Ramos (cell line): ENCODE measurements at regions not wholly inside any gene's neighbourhood (a gene's known extent, or its start where the extent isn't known, plus 50 kb on each side); places are given as distances from the start of the nearest gene placed in this dataset.
"Not testable (repeated sequence)": the region's sequence is repeated elsewhere in the genome, so short reads cannot be mapped to it uniquely, and the experiment has no call there.

ENCODE experiments used
- in situ Hi-C: fragments of 300-500 bp; cut with MboI; formaldehyde crosslinking; loops from one replicate; pipeline ENCODE4 v1.14.3; 2022; ENCODE audit warnings: low sequenced_read_pairs; ENCODE audit not compliant: unreplicated experiment

DNA sequence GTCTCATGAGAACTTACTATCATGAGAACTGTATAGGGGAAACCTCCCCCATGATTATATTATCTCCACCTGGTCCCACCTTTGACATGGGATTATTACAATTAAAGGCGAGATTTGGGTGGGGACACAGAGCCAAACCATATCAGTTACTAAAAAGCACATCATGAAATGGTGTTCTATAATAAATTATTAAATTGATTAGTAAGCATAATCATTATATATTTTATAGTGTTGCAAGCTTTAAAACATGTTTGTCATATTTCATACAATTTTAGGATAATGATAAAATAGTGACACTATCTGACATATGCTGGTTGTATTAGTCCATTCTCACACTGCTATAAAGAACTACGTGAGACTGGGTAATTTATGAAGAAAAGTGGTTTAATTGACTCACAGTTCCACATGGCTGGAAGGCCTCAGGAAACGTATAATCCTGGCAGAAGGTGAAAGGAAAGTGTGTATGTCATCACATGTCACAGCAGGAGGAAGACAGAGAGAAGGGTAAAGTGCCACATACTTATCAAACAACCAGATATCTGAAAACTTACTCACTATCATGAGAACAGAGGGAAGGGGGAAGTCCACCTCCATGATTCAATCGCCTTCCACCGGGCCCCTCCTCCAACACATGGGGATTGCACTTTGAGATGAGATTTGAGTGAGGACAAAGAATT, 539.2 kb upstream of the OLFM3 start:
- in situ Hi-C loops: no loop called here

DNA sequence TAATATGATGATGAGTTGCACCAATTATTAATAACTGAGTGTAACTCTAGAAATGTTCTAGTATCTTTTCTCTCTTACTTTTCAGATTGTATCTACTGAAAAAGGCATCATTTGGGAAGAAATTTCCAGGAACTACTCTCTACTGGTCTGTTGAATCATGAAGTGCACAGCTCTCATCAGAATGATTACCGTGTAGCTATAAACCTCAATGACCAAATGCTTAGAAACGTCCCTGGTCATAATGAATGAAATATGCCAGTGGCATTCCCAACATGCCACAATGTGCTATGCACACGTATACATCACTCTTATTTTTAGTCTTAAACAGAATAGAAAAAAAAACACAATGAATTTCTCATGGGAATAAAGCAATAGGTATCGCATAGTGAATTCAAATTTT, 534.3 kb upstream of the OLFM3 start:
- in situ Hi-C loops: no loop called here

DNA sequence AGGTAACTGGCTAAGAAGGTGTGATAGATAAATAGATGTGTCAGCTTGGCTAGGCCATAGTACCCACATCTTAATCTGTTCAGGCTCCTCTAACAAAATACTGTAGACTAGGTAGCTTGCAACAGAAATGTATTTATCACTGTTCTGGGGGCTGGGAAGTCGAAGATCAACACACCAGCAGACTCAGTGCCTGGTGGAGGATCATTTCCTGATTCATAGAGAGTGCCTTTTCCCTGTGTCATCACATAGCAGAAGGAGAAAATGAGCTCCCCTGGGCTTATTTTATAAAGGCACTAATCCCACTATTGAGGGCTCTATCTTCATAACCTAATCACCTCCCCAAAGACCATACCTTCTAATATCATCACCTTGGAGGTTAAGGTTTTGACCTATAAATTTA, 532.7 kb upstream of the OLFM3 start:
- in situ Hi-C loops: no loop called here

DNA sequence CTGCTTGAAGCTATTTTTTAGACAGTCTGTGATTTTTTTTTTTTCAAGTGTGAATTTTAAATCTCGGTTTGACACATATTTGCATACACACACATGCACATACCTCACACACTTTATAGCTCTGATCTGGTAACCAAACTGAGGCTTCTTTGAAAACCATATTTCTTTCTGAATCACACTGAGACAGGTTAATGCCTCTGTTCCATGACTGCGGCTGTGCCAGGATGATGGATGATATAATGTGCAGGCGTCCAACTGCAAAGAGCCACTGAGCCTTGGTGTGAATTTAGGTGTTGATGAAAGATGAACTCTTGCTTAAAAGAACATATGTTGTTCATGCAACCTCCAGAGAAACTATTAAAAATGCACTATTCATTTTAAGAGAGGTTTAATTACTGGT, 504.0 kb upstream of the OLFM3 start:
- in situ Hi-C loops: no loop called here

DNA sequence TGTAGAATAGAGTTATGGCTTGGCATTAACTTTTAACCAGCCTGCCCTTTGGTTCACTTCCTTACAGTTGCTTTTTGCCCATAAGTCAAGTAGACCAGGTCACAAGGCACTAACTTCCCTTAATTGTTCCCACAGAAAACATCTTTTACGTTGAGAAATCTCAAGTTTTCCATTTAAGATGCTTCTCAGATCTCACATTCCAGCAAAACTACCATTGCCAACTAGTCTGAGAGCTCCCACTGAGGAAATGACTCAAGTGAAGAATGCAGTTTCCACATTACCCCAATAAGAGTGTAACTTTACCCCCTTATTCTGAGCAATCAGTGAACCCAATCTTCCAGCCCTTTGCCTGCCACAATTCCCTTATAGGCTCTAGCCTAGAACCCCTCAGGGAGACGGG, 502.2 kb upstream of the OLFM3 start:
- in situ Hi-C loops: no loop called here

DNA sequence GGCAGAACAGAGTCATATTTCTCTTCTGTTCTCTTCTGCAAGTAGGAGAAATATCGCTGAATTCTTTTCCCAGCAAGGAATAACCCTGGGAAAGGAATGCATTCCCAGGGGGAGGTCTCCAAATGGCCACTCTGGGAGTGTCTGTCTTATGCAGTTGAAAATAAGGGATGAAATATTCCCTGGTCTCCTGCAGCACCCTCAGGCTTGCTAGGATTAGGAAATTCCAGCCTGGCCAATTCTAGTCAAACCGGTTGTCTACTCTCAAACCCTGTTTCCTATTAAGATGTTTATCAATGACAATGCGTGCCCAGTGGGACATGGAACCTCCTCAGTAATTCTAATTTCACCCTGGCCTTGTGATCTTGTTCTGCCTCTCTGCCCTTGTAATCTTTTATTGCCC, 501.1 kb upstream of the OLFM3 start:
- in situ Hi-C loops: not testable (repeated sequence)

DNA sequence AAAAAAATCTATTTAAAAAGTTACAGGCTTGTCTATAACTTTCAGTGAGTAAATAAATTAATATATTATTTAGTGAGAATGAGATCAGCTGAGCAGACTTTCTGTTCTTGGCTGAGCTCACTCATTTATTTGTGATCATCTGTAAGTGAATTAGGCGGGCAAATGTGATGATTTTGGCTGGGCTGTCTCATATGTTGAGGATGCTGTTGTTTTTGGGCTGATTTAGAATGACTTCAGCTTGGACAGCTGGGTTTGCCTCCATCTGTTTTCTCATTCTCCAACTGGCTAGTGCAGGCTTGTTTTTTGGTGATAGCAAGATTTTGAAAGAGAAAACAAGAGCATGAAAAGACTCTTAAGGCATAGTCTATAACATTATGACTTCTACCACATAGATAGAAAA, 475.8 kb upstream of the OLFM3 start:
- in situ Hi-C loops: no loop called here

DNA sequence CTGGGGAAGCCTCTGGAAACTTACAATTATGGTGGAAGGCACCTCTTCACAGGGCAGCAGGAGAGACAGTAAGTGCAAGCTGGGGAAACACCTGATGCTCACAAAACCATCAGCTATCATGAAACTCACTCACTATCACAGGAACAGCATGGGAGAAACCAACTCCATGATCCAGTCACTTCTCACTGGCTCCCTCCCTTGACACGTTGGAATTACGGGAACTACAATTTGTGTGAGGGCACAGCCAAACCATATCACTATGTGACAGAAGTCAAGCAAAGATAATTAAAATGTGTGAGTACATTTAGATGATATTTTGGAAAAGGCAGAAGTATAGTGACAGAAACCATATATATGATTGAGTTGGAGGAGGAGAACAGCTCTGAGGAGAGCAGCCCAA, 474.0 kb upstream of the OLFM3 start:
- in situ Hi-C loops: no loop called here

DNA sequence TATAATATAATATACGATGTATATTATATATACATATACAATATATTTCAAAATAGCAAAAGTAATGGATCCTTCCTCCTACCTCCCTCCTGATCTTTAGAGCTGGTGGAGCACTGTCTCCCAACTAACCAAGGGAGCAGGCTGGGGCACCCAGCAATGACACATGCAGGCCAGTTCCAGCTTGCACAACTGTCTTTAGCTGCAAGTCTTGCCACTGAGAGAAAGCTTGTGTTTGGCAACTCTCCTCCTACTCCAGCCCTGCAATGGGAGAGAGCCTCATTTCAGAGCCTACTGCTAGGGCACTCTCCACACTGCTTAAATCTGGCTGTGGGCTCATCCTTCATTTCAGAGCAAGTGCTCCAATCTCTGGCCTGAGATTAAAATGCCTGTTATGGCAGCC, 469.8 kb upstream of the OLFM3 start:
- in situ Hi-C loops: no loop called here

DNA sequence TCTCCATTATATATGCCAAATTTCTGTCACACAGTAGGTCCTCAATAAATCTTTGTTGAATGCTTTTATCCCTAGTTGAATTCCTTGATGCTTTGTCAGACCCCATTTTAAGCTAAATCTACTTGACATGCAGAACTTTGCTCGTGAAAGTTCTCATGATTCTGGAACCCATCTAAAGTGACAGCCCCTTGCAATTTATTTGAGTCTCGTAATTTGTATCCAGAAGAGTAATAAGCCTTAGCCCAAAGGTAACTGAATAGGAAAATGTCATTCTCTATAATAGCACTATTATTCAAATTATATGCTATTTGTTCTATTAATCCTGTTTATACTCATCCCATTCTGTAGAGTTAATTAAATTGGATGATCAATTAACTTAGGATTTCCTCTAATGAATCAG, 466.6 kb upstream of the OLFM3 start:
- in situ Hi-C loops: no loop called here

DNA sequence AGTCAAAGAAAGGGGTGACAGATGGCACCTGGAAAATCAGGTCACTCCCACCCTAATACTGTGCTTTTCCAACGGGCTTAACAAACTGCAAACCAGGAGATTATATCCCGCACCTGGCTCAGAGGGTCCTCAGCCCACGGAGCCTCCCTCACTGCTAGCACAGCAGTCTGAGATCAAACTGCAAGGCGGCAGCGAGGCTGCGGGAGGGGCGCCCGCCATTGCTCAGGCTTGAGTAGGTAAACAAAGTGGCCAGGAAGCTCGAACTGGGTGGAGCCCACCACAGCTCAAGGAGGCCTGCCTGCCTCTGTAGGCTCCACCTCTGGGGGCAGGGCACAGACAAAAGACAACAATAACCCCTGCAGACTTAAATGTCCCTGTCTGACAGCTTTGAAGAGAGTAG, 445.6 kb upstream of the OLFM3 start:
- in situ Hi-C loops: loop anchor here (25.0 kb wide), 1 partner anchor 930 kb away; no protein-coding TSS in a partner anchor

DNA sequence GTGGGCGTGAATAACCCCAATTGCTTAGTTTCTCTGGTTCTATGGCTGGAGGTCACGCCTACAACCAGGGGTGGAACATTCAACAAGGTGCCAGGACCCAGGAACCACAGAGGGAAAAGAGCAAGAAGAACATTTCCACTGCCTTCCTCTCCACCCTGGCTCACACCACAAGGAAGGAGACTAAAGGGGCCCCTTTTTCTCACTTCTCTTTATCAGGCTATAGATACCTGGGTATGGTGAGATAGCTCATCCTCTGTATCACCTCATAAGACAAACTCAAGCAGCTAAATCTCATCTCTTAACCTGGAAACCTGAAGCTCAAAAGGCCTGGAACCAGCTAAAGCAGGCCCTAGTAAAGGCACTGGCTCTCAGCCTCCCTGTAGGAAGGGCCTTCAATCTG, 438.8 kb upstream of the OLFM3 start:
- in situ Hi-C loops: loop anchor here (25.0 kb wide), 1 partner anchor 923 kb away; no protein-coding TSS in a partner anchor

DNA sequence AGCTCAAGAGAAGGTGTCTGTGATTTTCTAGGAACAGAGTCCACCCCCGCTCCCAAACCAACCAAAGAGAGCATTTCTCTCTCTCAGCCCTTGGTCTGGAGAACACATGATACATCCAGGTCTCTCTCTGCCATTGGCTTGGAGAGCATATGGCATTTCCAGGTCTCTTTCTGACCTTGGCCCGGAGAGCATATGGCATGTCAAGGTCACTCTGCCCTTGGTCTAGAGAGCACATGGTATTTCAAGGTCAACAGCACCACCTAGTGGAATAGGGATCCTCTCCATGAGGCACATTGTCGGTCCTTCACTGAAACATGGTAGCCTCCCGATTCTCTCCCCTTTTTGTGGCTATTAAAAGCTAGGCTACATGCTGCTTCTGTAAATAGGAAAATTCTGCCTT, 437.7 kb upstream of the OLFM3 start:
- in situ Hi-C loops: loop anchor here (25.0 kb wide), 1 partner anchor 922 kb away; no protein-coding TSS in a partner anchor

DNA sequence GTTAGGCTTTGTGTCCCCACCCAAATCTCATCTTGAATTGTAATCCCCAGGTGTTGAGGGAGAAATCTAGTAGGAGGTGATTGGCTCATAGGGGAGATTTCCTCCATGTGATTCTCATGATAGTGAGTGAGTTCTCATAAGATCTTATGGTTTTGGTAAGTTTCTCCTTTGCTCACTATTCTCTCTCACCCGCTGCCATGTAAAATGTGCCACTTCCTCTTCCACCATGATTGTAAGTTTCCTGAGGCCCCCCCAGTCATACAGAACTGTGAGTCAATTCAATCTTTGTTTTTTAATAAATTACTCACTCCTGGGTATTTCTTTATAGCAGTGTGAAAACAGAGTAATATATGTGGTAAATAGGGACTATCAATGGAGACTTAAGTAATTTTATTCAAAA, 434.5 kb upstream of the OLFM3 start:
- in situ Hi-C loops: loop anchor here (25.0 kb wide), 1 partner anchor 919 kb away; no protein-coding TSS in a partner anchor

DNA sequence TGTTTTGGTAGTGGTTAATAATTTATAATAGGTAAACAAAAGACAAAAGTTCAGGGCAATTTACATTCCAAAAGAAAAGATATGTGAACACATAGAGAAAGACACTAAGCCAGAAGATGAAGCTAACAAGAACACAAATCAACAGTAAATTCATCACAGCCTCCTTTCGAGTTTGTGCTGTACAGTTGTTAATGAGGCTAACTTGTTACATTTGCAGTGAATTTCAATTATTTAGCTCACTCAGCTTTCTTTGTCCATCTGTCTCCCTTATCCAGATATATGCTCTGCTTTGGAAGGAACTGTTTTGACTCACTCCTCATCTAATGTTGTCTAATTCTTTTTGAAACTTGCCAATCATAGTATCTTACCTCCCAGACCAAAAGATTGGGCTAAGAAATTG, 423.3 kb upstream of the OLFM3 start:
- in situ Hi-C loops: no loop called here
